Loucy (cell line): ENCODE measurements at regions not wholly inside any gene's neighbourhood (a gene's known extent, or its start where the extent isn't known, plus 50 kb on each side); places are given as distances from the start of the nearest gene placed in this dataset.
A peak's percentile ranks its signal among the peaks of the same experiment; 100 is the strongest.

Experiments
- H2AFZ ChIP-seq: fragments of 200-600 bp; sonication (generic); 2 replicates; pipeline ENCODE4 v1.6.0; 2016; ENCODE audit warnings: antibody characterized with exemption, mild to moderate bottlenecking, low read length, moderate library complexity
- H3F3A ChIP-seq: fragments of 200-600 bp; 2 replicates; pipeline ENCODE4 v1.6.0; 2016; ENCODE audit warnings: antibody characterized with exemption, low read depth, mild to moderate bottlenecking
- H3K27me3 ChIP-seq: fragments of 200-600 bp; sonication (generic); 2 replicates; pipeline ENCODE4 v1.6.1; 2014; ENCODE audit warnings: low read length, mild to moderate bottlenecking; ENCODE audit not compliant: insufficient read depth, poor library complexity, severe bottlenecking
- H3K36me3 ChIP-seq: fragments of 200-600 bp; sonication (generic); 2 replicates; pipeline ENCODE4 v1.6.1; 2016; ENCODE audit warnings: low read length; ENCODE audit not compliant: insufficient read depth
- H3K4me1 ChIP-seq: fragments of 200-600 bp; sonication (generic); 2 replicates; pipeline ENCODE4 v1.5.1; 2014; ENCODE audit warnings: low read length, mild to moderate bottlenecking; ENCODE audit not compliant: insufficient read depth, poor library complexity, severe bottlenecking
- H3K4me2 ChIP-seq: fragments of 200-600 bp; sonication (generic); 2 replicates; pipeline ENCODE4 v1.6.0; 2014; ENCODE audit warnings: antibody characterized with exemption, low read length, low read depth, mild to moderate bottlenecking; ENCODE audit not compliant: poor library complexity, severe bottlenecking
- H3K4me3 ChIP-seq: fragments of 200-600 bp; sonication (generic); 2 replicates; pipeline ENCODE4 v1.5.1; 2014; ENCODE audit warnings: low read length, mild to moderate bottlenecking, mixed read lengths; ENCODE audit not compliant: poor library complexity, severe bottlenecking
- H3K79me2 ChIP-seq: fragments of 200-600 bp; sonication (generic); 2 replicates; pipeline ENCODE4 v1.6.1; 2014; ENCODE audit warnings: low read length; ENCODE audit not compliant: insufficient read depth
- H3K9ac ChIP-seq: fragments of 200-600 bp; sonication (generic); 2 replicates; pipeline ENCODE4 v1.6.0; 2014; ENCODE audit warnings: mild to moderate bottlenecking, low read depth, low read length, moderate library complexity; ENCODE audit not compliant: poor library complexity, severe bottlenecking
- H3K9me2 ChIP-seq: fragments of 200-600 bp; sonication (generic); replicated peaks from 2 replicates; pipeline ENCODE4 v1.6.1; 2016; ENCODE audit warnings: low read depth, low read length, mixed read lengths
- H3K9me3 ChIP-seq: fragments of 200-600 bp; sonication (generic); 2 replicates; pipeline ENCODE4 v1.6.1; 2014; ENCODE audit warnings: mild to moderate bottlenecking, antibody characterized with exemption, low read length, low read depth; ENCODE audit not compliant: insufficient read depth
- H4K20me1 ChIP-seq: fragments of 200-600 bp; sonication (generic); 2 replicates; pipeline ENCODE4 v1.6.0; 2014; ENCODE audit warnings: antibody characterized with exemption, low read length, mild to moderate bottlenecking; ENCODE audit not compliant: insufficient read depth, poor library complexity, severe bottlenecking
- EZH2phosphoT487 ChIP-seq: fragments of 200-600 bp; IDR thresholded peaks from 2 replicates; pipeline ENCODE4 v1.6.1; 2018; ENCODE audit warnings: antibody characterized with exemption, mild to moderate bottlenecking, moderate library complexity, borderline replicate concordance
- TF ChIP-seq, protein P1 (sequence below): fragments of 200-600 bp; sonication (generic); conservative IDR thresholded peaks from 2 replicates; pipeline ENCODE4 v1.5.1; 2014; ENCODE audit warnings: mild to moderate bottlenecking, antibody characterized with exemption, low read length

DNA sequence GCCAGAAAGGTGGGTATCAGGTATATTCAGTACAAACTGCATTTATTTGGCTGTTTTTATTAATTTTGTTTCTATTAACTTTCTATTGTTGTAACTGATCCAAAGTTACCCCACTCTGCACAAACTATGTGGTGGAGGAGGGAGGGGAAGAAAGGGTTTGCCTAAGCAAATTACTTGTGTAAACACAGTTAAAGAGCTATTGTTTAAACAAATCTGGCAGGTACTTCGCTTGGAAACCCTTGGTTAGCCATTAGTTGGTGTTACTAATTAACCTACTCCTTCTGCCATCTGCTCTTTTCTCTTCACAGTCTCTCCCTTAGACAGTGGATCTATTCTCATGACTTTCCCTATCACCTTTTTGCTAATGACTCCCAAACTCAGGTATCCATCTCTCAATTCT, 328.4 kb upstream of the NECTIN3 start:
- Histone ChIP-seq H3K4me3 (no peak overlapping the region), H3K27me3 (no peaks in the 10 kb centered on the region), H3K9me3 (no peaks in the 10 kb centered on the region), H3K79me2 (no peaks in the 10 kb centered on the region), H3K9ac (no peak overlapping the region), H3F3A (no peaks in the 10 kb centered on the region), H3K4me1 (no peaks in the 10 kb centered on the region), H2AFZ (0 out of 2 replicates have a peak overlapping the region, but pooled peaks have one; percentile 12), H3K36me3 (no peaks in the 10 kb centered on the region), H3K9me2 (no peaks in the 10 kb centered on the region), H4K20me1 (no peaks in the 10 kb centered on the region), H3K4me2 (no peak overlapping the region)
- TF ChIP-seq EZH2phosphoT487, result no peak
- TF ChIP-seq, protein P1, sequence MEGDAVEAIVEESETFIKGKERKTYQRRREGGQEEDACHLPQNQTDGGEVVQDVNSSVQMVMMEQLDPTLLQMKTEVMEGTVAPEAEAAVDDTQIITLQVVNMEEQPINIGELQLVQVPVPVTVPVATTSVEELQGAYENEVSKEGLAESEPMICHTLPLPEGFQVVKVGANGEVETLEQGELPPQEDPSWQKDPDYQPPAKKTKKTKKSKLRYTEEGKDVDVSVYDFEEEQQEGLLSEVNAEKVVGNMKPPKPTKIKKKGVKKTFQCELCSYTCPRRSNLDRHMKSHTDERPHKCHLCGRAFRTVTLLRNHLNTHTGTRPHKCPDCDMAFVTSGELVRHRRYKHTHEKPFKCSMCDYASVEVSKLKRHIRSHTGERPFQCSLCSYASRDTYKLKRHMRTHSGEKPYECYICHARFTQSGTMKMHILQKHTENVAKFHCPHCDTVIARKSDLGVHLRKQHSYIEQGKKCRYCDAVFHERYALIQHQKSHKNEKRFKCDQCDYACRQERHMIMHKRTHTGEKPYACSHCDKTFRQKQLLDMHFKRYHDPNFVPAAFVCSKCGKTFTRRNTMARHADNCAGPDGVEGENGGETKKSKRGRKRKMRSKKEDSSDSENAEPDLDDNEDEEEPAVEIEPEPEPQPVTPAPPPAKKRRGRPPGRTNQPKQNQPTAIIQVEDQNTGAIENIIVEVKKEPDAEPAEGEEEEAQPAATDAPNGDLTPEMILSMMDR, result no peak

DNA sequence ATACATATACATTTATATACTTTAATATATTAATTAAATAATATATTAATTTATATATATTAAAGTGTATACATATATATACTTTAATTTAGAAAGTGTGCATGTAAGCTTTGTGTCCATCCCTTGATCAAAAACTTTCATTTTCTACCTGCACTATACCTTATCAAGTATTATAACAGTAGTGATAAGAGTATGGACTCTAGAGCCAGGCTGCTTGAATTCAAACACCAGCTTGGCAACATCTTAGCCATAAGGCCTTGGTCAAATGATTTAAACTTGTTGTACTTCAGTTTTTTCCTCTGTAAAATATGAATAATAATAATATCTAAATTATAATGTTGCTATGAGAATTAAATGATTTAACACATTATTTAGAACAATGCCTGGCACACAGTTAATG, 327.6 kb upstream of the NECTIN3 start:
- H3K9me3 ChIP-seq, result no peaks in the 10 kb centered on the region
- H3K27me3 ChIP-seq, result no peaks in the 10 kb centered on the region
- H3K36me3 ChIP-seq, result no peaks in the 10 kb centered on the region
- H3K9ac ChIP-seq, result no peak overlapping the region
- H3K4me1 ChIP-seq, result no peaks in the 10 kb centered on the region
- TF ChIP-seq, protein P1, result no peak
- no peak for TF ChIP-seq EZH2phosphoT487
- no peaks in the 10 kb centered on the region for H3F3A ChIP-seq
- no peak overlapping the region for H2AFZ ChIP-seq
- no peaks in the 10 kb centered on the region for H3K79me2 ChIP-seq
- H3K4me3 ChIP-seq, result no peak overlapping the region
- H3K9me2 ChIP-seq, result no peaks in the 10 kb centered on the region
- no peaks in the 10 kb centered on the region for H4K20me1 ChIP-seq
- no peak overlapping the region for H3K4me2 ChIP-seq

DNA sequence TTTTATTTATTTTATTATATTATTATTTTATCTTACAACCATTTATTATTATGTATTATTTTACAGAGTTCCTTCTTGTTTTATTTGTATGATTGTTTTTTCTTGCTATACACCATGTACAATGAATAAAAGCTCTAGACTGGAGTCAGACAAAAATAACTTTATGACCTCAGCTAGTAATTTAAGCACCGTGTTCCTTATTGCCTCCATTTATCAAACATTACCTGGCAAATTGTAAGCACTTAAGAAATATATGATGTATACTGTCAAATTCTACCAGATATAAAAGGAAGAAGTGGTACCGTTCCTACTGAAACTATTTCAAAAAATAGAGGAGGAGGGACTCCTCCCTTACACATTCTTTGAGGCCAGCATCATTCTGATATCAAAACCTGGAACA, 326.9 kb upstream of the NECTIN3 start:
- Histone ChIP-seq H3K4me2 (no peak overlapping the region), H4K20me1 (no peaks in the 10 kb centered on the region), H3K9me3 (no peaks in the 10 kb centered on the region), H3K9me2 (no peaks in the 10 kb centered on the region), H3K9ac (no peak overlapping the region), H3K4me1 (no peaks in the 10 kb centered on the region), H3K4me3 (no peak overlapping the region), H2AFZ (no peak overlapping the region), H3K27me3 (no peaks in the 10 kb centered on the region), H3F3A (no peaks in the 10 kb centered on the region), H3K79me2 (no peaks in the 10 kb centered on the region), H3K36me3 (no peaks in the 10 kb centered on the region)
- no peak for TF ChIP-seq EZH2phosphoT487
- TF ChIP-seq, protein P1, result no peak
